Upper lobe of left lung (tissue), 4 donors: ENCODE measurements at regions not wholly inside any gene's neighbourhood (a gene's known extent, or its start where the extent isn't known, plus 50 kb on each side); places are given as distances from the start of the nearest gene placed in this dataset.

Experiments used
- POLR2A ChIP-seq, 4 donors: fragments of 450-650 bp; IDR thresholded peaks; one replicate each; pipeline ENCODE4 v1.5.1; 2016 to 2017; ENCODE audit warnings: antibody characterized with exemption in 4 of 4, mild to moderate bottlenecking in 2 of 4
- TF ChIP-seq, protein P1 (sequence below), 6 experiments: fragments of 450-650 bp in 4 of 6; fragments of 200-600 bp in 2 of 6; sonication (generic) in 2 of 6; IDR thresholded peaks; one replicate each; pipeline ENCODE4 v1.5.1; 2016 to 2019; ENCODE audit warnings: antibody characterized with exemption in 6 of 6

GRCh38 chr3:181791056-181791955 is 79.6 kb downstream of the SOX2 start:
- TF ChIP-seq POLR2A (IDR thresholded peaks at IDR 0.05), result no peak
- TF ChIP-seq, protein P1, sequence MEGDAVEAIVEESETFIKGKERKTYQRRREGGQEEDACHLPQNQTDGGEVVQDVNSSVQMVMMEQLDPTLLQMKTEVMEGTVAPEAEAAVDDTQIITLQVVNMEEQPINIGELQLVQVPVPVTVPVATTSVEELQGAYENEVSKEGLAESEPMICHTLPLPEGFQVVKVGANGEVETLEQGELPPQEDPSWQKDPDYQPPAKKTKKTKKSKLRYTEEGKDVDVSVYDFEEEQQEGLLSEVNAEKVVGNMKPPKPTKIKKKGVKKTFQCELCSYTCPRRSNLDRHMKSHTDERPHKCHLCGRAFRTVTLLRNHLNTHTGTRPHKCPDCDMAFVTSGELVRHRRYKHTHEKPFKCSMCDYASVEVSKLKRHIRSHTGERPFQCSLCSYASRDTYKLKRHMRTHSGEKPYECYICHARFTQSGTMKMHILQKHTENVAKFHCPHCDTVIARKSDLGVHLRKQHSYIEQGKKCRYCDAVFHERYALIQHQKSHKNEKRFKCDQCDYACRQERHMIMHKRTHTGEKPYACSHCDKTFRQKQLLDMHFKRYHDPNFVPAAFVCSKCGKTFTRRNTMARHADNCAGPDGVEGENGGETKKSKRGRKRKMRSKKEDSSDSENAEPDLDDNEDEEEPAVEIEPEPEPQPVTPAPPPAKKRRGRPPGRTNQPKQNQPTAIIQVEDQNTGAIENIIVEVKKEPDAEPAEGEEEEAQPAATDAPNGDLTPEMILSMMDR (IDR thresholded peaks at IDR 0.05), result no peak
